CD4-positive, alpha-beta T cell (primary cell): ENCODE measurements at regions not wholly inside any gene's neighbourhood (a gene's known extent, or its start where the extent isn't known, plus 50 kb on each side); places are given as distances from the start of the nearest gene placed in this dataset.

Experiments
- ATAC-seq: fragments of 200-7000 bp; cut with Tn5 transposase; one replicate; pipeline ENCODE4 v1.10.0; 2022; ENCODE audit warnings: mild to moderate bottlenecking; ENCODE audit not compliant: poor library complexity
- CTCF ChIA-PET: fragments of 350-600 bp; sonication (Branson Sonifier 250); formaldehyde crosslinking; loops from one replicate; lab custom pipeline; 2021; ENCODE audit warnings: antibody characterized with exemption, inconsistent platforms; lab: Charles Lee
- POLR2A ChIA-PET: fragments of 350-600 bp; sonication (Branson Sonifier 250); formaldehyde crosslinking; loops from one replicate; lab custom pipeline; 2021; ENCODE audit warnings: antibody characterized with exemption, inconsistent platforms; lab: Charles Lee
- DNase-seq, 14 experiments: peaks; one replicate each; pipeline ENCODE4 v3.0.0-alpha.2; 2013 to 2020; ENCODE audit warnings: mixed read lengths in 2 of 14
- H3K27ac ChIP-seq, 2 donors: one replicate each; pipeline versions ENCODE4 v1.5.1 to v1.7.0; 2013; ENCODE audit warnings: low read length in 2 of 2, low read depth in 1 of 2, mild to moderate bottlenecking in 1 of 2
- H3K27me3 ChIP-seq, 2 experiments: 1 replicate in 1 of 2; 2 replicates in 1 of 2; pipeline versions ENCODE4 v1.6.1 to v1.7.0; 2013; ENCODE audit warnings: low read length in 2 of 2, control low read depth in 1 of 2, mild to moderate bottlenecking in 1 of 2, moderate library complexity in 1 of 2; ENCODE audit not compliant: insufficient read depth in 2 of 2, control insufficient read depth in 1 of 2
- H3K36me3 ChIP-seq: one replicate; pipeline ENCODE4 v1.6.1; 2013; ENCODE audit warnings: low read length, control low read depth; ENCODE audit not compliant: insufficient read depth
- H3K4me1 ChIP-seq: one replicate; pipeline ENCODE4 v1.6.1; 2013; ENCODE audit warnings: low read length, control low read depth; ENCODE audit not compliant: insufficient read depth
- H3K4me3 ChIP-seq: one replicate; pipeline ENCODE4 v1.5.1; 2013; ENCODE audit warnings: mild to moderate bottlenecking, low read length, moderate library complexity
- H3K9me3 ChIP-seq, 2 experiments: 1 replicate in 1 of 2; 2 replicates in 1 of 2; pipeline versions ENCODE4 v1.6.1 to v1.7.0; 2013; ENCODE audit warnings: low read length in 2 of 2, mild to moderate bottlenecking in 2 of 2, control low read depth in 1 of 2, moderate library complexity in 1 of 2; ENCODE audit not compliant: control insufficient read depth in 1 of 2, insufficient read depth in 1 of 2
- H3K27ac Mint-ChIP-seq: one replicate; pipeline ENCODE4 v1.8.0; 2020; ENCODE audit warnings: mixed read lengths
- H3K27me3 Mint-ChIP-seq: one replicate; pipeline ENCODE4 v1.8.0; 2021; ENCODE audit warnings: mixed read lengths
- H3K36me3 Mint-ChIP-seq: one replicate; pipeline ENCODE4 v1.8.0; 2021; ENCODE audit warnings: low read depth, mixed read lengths
- H3K4me1 Mint-ChIP-seq: one replicate; pipeline ENCODE4 v1.8.0; 2021; ENCODE audit warnings: low read depth, mixed read lengths
- H3K4me3 Mint-ChIP-seq: one replicate; pipeline ENCODE4 v1.8.0; 2020; ENCODE audit warnings: mild to moderate bottlenecking, mixed read lengths
- H3K9me3 Mint-ChIP-seq: one replicate; pipeline ENCODE4 v1.8.0; 2020; ENCODE audit warnings: mixed read lengths
- CTCF ChIP-seq: fragments of 200-600 bp; IDR thresholded peaks from one replicate; pipeline ENCODE4 v1.8.0; 2022; ENCODE audit warnings: antibody characterized with exemption, mild to moderate bottlenecking
- intact Hi-C, 2 experiments: fragments of 100-400 bp; cut with DNase I in 1 of 2; cut with micrococcal nuclease in 1 of 2; formaldehyde crosslinking; loops; one replicate each; pipeline versions ENCODE4 v1.15.1 to v1.9.0; 2023 to 2025; cut with DNase I, micrococcal nuclease

GRCh38 chr13:55550624-55551023 lies 1590.1 kb upstream of the PRR20A start:
- Histone ChIP-seq H3K4me3 (no peak overlapping the region), H3K4me1 (no peaks in the 10 kb centered on the region), H3K27me3 (no peaks in the 10 kb centered on the region), H3K36me3 (no peaks in the 10 kb centered on the region), H3K27ac (no peak overlapping the region), H3K9me3 (no peaks in the 10 kb centered on the region)
- intact Hi-C loops, result no loop called here
- no peak overlapping the region for H3K27ac Mint-ChIP-seq
- no peaks in the 10 kb centered on the region for H3K27me3 Mint-ChIP-seq
- TF ChIP-seq CTCF, result no peak
- DNase-seq (no peak), ATAC-seq (no peak)
- no peaks in the 10 kb centered on the region for H3K36me3 Mint-ChIP-seq
- POLR2A ChIA-PET, result no interaction called here
- H3K4me1 Mint-ChIP-seq, result no peaks in the 10 kb centered on the region
- CTCF ChIA-PET, result no interaction called here
- no peak overlapping the region for H3K4me3 Mint-ChIP-seq
- H3K9me3 Mint-ChIP-seq, result peaks cover 16% of the 10 kb centered on the region

- Mint-ChIP-seq H3K27me3 (no peaks in the 10 kb centered on the region), H3K9me3 (peaks cover 10% of the 10 kb centered on the region), H3K4me1 (no peaks in the 10 kb centered on the region), H3K36me3 (no peaks in the 10 kb centered on the region), H3K27ac (no peak overlapping the region), H3K4me3 (no peak overlapping the region)
- ATAC-seq (no peak), DNase-seq (no peak)
- CTCF ChIA-PET, result no interaction called here
- H3K36me3 ChIP-seq, result no peaks in the 10 kb centered on the region
- no peaks in the 10 kb centered on the region for H3K4me1 ChIP-seq
- intact Hi-C loops, result no loop called here
- no peaks in the 10 kb centered on the region for H3K27me3 ChIP-seq
- no peak for TF ChIP-seq CTCF
- H3K4me3 ChIP-seq, result no peak overlapping the region
- H3K27ac ChIP-seq, result no peak overlapping the region
- POLR2A ChIA-PET, result no interaction called here
- no peaks in the 10 kb centered on the region for H3K9me3 ChIP-seq
Observed at GRCh38 chr13:55553701-55554100, 1587.0 kb upstream of the PRR20A start.

GRCh38 chr13:55554741-55555140 lies 1586.0 kb upstream of the PRR20A start:
- Mint-ChIP-seq H3K4me1 (no peaks in the 10 kb centered on the region), H3K36me3 (no peaks in the 10 kb centered on the region), H3K27ac (no peak overlapping the region), H3K27me3 (no peaks in the 10 kb centered on the region), H3K4me3 (no peak overlapping the region), H3K9me3 (peaks cover 7% of the 10 kb centered on the region)
- Histone ChIP-seq H3K9me3 (no peaks in the 10 kb centered on the region), H3K4me3 (no peak overlapping the region), H3K36me3 (no peaks in the 10 kb centered on the region), H3K4me1 (no peaks in the 10 kb centered on the region), H3K27me3 (no peaks in the 10 kb centered on the region), H3K27ac (no peak overlapping the region)
- no peak for TF ChIP-seq CTCF
- POLR2A ChIA-PET, result no interaction called here
- no peak for ATAC-seq
- CTCF ChIA-PET, result interaction anchor here (0.7 kb wide), 1 partner anchor 117 kb away, joined by 3 read pairs; no protein-coding TSS in a partner anchor
- DNase-seq, result no peak
- intact Hi-C loops, result no loop called here
